Embryonic facial prominence (tissue), 1 donor: ENCODE measurements at regions not wholly inside any gene's neighbourhood (a gene's known extent, or its start where the extent isn't known, plus 50 kb on each side); places are given as distances from the start of the nearest gene placed in this dataset.
"Not testable (repeated sequence)": the region's sequence is repeated elsewhere in the genome, so short reads cannot be mapped to it uniquely, and the experiment has no call there.

Source experiments
- DNase-seq: peaks from one replicate; pipeline ENCODE4 v3.0.0-alpha.2; 2016; ENCODE audit errors: extremely low spot score

GRCh38 chr4:77306496-77306895, 149.5 kb downstream of the CCNG2 start:
- DNase-seq = no peak

- DNase-seq = no peak
Observed at GRCh38 chr4:77308843-77309242, 151.8 kb downstream of the CCNG2 start.

- no peak for DNase-seq
Observed at GRCh38 chr4:77309496-77309895, 152.5 kb downstream of the CCNG2 start.

GRCh38 chr4:77310931-77311330, 153.9 kb downstream of the CCNG2 start:
- DNase-seq = no peak

- DNase-seq = no peak
Observed at GRCh38 chr4:77314697-77315096, 157.7 kb downstream of the CCNG2 start.

GRCh38 chr4:77327151-77327550, 170.1 kb downstream of the CCNG2 start:
- no peak for DNase-seq

GRCh38 chr4:77332696-77333270, 175.8 kb downstream of the CCNG2 start:
- no peak for DNase-seq

GRCh38 chr4:77336411-77337142, 179.6 kb downstream of the CCNG2 start:
- DNase-seq = no peak

GRCh38 chr4:77342170-77342810, 185.3 kb downstream of the CCNG2 start:
- no peak for DNase-seq

GRCh38 chr4:77344001-77344400, 187.0 kb downstream of the CCNG2 start:
- DNase-seq = no peak

- no peak for DNase-seq
Observed at GRCh38 chr4:77344784-77345183, 187.8 kb downstream of the CCNG2 start.

- no peak for DNase-seq
Observed at GRCh38 chr4:77347351-77347966, 190.5 kb downstream of the CCNG2 start.

GRCh38 chr4:77348815-77349214, 191.8 kb downstream of the CCNG2 start:
- no peak for DNase-seq

GRCh38 chr4:77349364-77349763, 192.4 kb downstream of the CCNG2 start:
- no peak for DNase-seq

GRCh38 chr4:77349796-77350195, 192.8 kb downstream of the CCNG2 start:
- DNase-seq = no peak

GRCh38 chr4:77352192-77352591, 195.2 kb downstream of the CCNG2 start:
- DNase-seq = no peak

- not testable (repeated sequence) for DNase-seq
Observed at GRCh38 chr4:77353724-77354315, 196.8 kb downstream of the CCNG2 start.

- DNase-seq = no peak
Observed at GRCh38 chr4:77354550-77354949, 197.5 kb downstream of the CCNG2 start.

- DNase-seq = no peak
Observed at GRCh38 chr4:77355731-77356130, 198.7 kb downstream of the CCNG2 start.

GRCh38 chr4:77358315-77358928, 201.4 kb downstream of the CCNG2 start:
- DNase-seq = peak; percentile 9

- no peak for DNase-seq
Observed at GRCh38 chr4:77360451-77360850, 203.4 kb downstream of the CCNG2 start.

- not testable (repeated sequence) for DNase-seq
Observed at GRCh38 chr4:77366876-77367275, 209.9 kb downstream of the CCNG2 start.
